K562 (cell line): ENCODE measurements at regions not wholly inside any gene's neighbourhood (a gene's known extent, or its start where the extent isn't known, plus 50 kb on each side); places are given as distances from the start of the nearest gene placed in this dataset.

Source experiments
- BHLHE40 ChIP-seq: IDR thresholded peaks from 2 replicates; pipeline ENCODE4 v1.6.1; 2011; ENCODE audit warnings: low read length, improper control_type of control experiment
- E2F4 ChIP-seq: sonication (generic); formaldehyde crosslinking; IDR thresholded peaks from 2 replicates; pipeline ENCODE4 v1.8.0; 2022; ENCODE audit warnings: mild to moderate bottlenecking, low read depth, missing genetic modification reagents
- EZH2 ChIP-seq: IDR thresholded peaks from 2 replicates; pipeline ENCODE4 v1.6.1; 2012; ENCODE audit warnings: low read depth, mild to moderate bottlenecking, inconsistent platforms, low read length, borderline replicate concordance
- FIP1L1 ChIP-seq: fragments of 200-400 bp; formaldehyde crosslinking; IDR thresholded peaks from 2 replicates; pipeline ENCODE4 v1.6.1; 2018; ENCODE audit warnings: mild to moderate bottlenecking, low read depth, low read length; ENCODE audit not compliant: poor library complexity, severe bottlenecking
- GATAD2B ChIP-seq: fragments of 450-650 bp; IDR thresholded peaks from 2 replicates; pipeline ENCODE4 v1.6.1; 2017; ENCODE audit warnings: mild to moderate bottlenecking, borderline replicate concordance
- MYC ChIP-seq, 2 experiments: fragments of 250-450 bp in 1 of 2; sonication (Bioruptor Pico) in 1 of 2; IDR thresholded peaks; 2 replicates each; pipeline versions ENCODE4 v1.5.1 to v1.6.1; 2012 to 2021; ENCODE audit warnings: low read depth in 2 of 2, borderline replicate concordance in 1 of 2, improper control_type of control experiment in 1 of 2, low read length in 1 of 2, mild to moderate bottlenecking in 1 of 2, moderate library complexity in 1 of 2
- NCOR1 ChIP-seq: fragments of 450-650 bp; IDR thresholded peaks from 2 replicates; pipeline ENCODE4 v1.6.1; 2016; ENCODE audit warnings: mild to moderate bottlenecking, moderate library complexity
- NFIC ChIP-seq: fragments of 450-650 bp; IDR thresholded peaks from 2 replicates; pipeline ENCODE4 v1.6.1; 2017; ENCODE audit warnings: mild to moderate bottlenecking, inconsistent platforms
- NR1H2 ChIP-seq: sonication (generic); formaldehyde crosslinking; IDR thresholded peaks from 2 replicates; pipeline ENCODE4 v1.4.0; 2020; ENCODE audit warnings: mild to moderate bottlenecking, missing genetic modification reagents
- POLR2A ChIP-seq: fragments of 450-650 bp; conservative IDR thresholded peaks from 2 replicates; pipeline ENCODE4 v1.6.1; 2016
- POLR2AphosphoS5 ChIP-seq: IDR thresholded peaks from 2 replicates; pipeline ENCODE4 v1.6.1; 2011; ENCODE audit warnings: mild to moderate bottlenecking, low read depth, low read length, moderate library complexity; ENCODE audit not compliant: control insufficient read depth, insufficient read depth
- YY1 ChIP-seq, 3 experiments: IDR thresholded peaks; 2 replicates each; pipeline ENCODE4 v1.6.1; 2011; ENCODE audit warnings: low read length in 2 of 3, mild to moderate bottlenecking in 2 of 3, moderate library complexity in 2 of 3, borderline replicate concordance in 1 of 3, control low read depth in 1 of 3, low read depth in 1 of 3; ENCODE audit not compliant: insufficient read depth in 3 of 3, insufficient replicate concordance in 2 of 3, control insufficient read depth in 1 of 3, insufficient read length in 1 of 3; ENCODE audit errors: extremely low read depth in 1 of 3
- ZBTB1 ChIP-seq: sonication (generic); formaldehyde crosslinking; IDR thresholded peaks from 2 replicates; pipeline ENCODE4 v1.8.1; 2023; ENCODE audit warnings: missing genetic modification reagents, low read depth, mild to moderate bottlenecking, borderline replicate concordance
- ZNF695 ChIP-seq: fragments of 450-650 bp; formaldehyde crosslinking; IDR thresholded peaks from 2 replicates; pipeline ENCODE4 v1.4.0; 2020; ENCODE audit warnings: mild to moderate bottlenecking, moderate library complexity

GRCh38 chr18:7334973-7335568, 104.2 kb downstream of the LRRC30 start:
- no peak for TF ChIP-seq POLR2A
- TF ChIP-seq EZH2: no peak
- no peak for TF ChIP-seq ZNF695
- TF ChIP-seq POLR2AphosphoS5: no peak
- TF ChIP-seq NFIC: no peak
- TF ChIP-seq MYC (IDR thresholded peaks at IDR 0.05; ENCODE audit: low read depth, low read length): no peak
- no peak for TF ChIP-seq MYC (CRISPR knock-in tag; IDR thresholded peaks at IDR 0.05; ENCODE audit: borderline replicate concordance, low read depth)
- no peak for TF ChIP-seq FIP1L1
- TF ChIP-seq NR1H2: no peak
- TF ChIP-seq ZBTB1: no peak
- no peak for TF ChIP-seq NCOR1
- no peak for TF ChIP-seq GATAD2B
- no peak for TF ChIP-seq YY1 (IDR thresholded peaks at IDR 0.05; ENCODE audit: borderline replicate concordance in 1 of 3, control insufficient read depth in 1 of 3, extremely low read depth in 1 of 3, insufficient read depth in 3 of 3, insufficient read length in 1 of 3, insufficient replicate concordance in 2 of 3, low read depth in 1 of 3, low read length in 2 of 3)
- TF ChIP-seq E2F4 (CRISPR knock-in tag): no peak
- no peak for TF ChIP-seq BHLHE40
